ENCODE measurements at regions not wholly inside any gene's neighbourhood (a gene's known extent, or its start where the extent isn't known, plus 50 kb on each side); places are given as distances from the start of the nearest gene placed in this dataset.

GRCh38 chr13:111537115-111537728 is 216.8 kb downstream of the TEX29 start:
- no peak for DNase-seq (ENCODE audit: low spot score)

GRCh38 chr13:111537843-111538499 is 217.5 kb downstream of the TEX29 start:
- DNase-seq (ENCODE audit: low spot score) = no peak

- no peak for DNase-seq (ENCODE audit: low spot score)
Observed at GRCh38 chr13:111539252-111539651, 218.8 kb downstream of the TEX29 start.

GRCh38 chr13:111539791-111540446 is 219.5 kb downstream of the TEX29 start:
- no peak for DNase-seq (ENCODE audit: low spot score)

GRCh38 chr13:111540486-111540885 is 220.0 kb downstream of the TEX29 start:
- DNase-seq (ENCODE audit: low spot score) = no peak

- DNase-seq (ENCODE audit: low spot score) = no peak
Observed at GRCh38 chr13:111541345-111541744, 220.9 kb downstream of the TEX29 start.

GRCh38 chr13:111541752-111542529 is 221.5 kb downstream of the TEX29 start:
- DNase-seq (ENCODE audit: low spot score) = no peak

GRCh38 chr13:111542530-111543341 is 222.3 kb downstream of the TEX29 start:
- DNase-seq (ENCODE audit: low spot score) = no peak

GRCh38 chr13:111546921-111547675 is 226.7 kb downstream of the TEX29 start:
- no peak for DNase-seq (ENCODE audit: low spot score)

- no peak for DNase-seq (ENCODE audit: low spot score)
Observed at GRCh38 chr13:111547726-111548273, 227.4 kb downstream of the TEX29 start.

- DNase-seq (ENCODE audit: low spot score) = no peak
Observed at GRCh38 chr13:111548301-111548700, 227.9 kb downstream of the TEX29 start.

- DNase-seq (ENCODE audit: low spot score) = no peak
Observed at GRCh38 chr13:111548805-111549204, 228.4 kb downstream of the TEX29 start.

- peak; percentile 46 for DNase-seq (ENCODE audit: low spot score)
Observed at GRCh38 chr13:111549464-111549863, 229.0 kb downstream of the TEX29 start.

- no peak for DNase-seq (ENCODE audit: low spot score)
Observed at GRCh38 chr13:111550062-111550461, 229.6 kb downstream of the TEX29 start.

GRCh38 chr13:111551204-111551820 is 230.9 kb downstream of the TEX29 start:
- DNase-seq (ENCODE audit: low spot score) = no peak

GRCh38 chr13:111552891-111553655 is 232.6 kb downstream of the TEX29 start:
- DNase-seq (ENCODE audit: low spot score) = no peak

GRCh38 chr13:111554539-111555267 is 234.3 kb downstream of the TEX29 start:
- DNase-seq (ENCODE audit: low spot score) = no peak

- DNase-seq (ENCODE audit: low spot score) = no peak
Observed at GRCh38 chr13:111555268-111555808, 234.9 kb downstream of the TEX29 start.
